NCI-H226 (cell line): ENCODE measurements at regions not wholly inside any gene's neighbourhood (a gene's known extent, or its start where the extent isn't known, plus 50 kb on each side); places are given as distances from the start of the nearest gene placed in this dataset.

Experiments
- DNase-seq: peaks from one replicate; pipeline ENCODE4 v3.0.0-alpha.2; 2015

DNA sequence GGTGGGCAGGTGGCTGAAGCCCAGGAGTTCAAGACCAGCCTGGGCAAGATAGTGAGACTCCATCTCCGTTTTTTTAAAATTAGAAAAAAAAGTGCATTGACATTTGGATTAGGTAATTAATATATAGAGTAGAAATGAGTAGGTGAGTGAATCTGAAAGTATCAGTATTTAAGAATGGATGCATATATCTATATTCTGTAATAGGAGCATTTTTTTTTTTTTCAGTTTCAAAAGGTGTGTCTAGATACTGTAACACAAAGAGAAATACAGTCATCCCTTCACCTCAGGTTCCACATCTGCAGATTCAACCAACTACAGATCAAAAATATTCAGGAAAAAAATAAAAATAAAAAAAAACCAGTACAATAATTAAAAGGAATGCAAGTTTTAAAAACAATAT is 50.8 kb downstream of the RBM27 start:
- no peak for DNase-seq

- no peak for DNase-seq
Measured at GRCh38 chr5:146273109-146273508, 65.5 kb upstream of the POU4F3 start.

DNA sequence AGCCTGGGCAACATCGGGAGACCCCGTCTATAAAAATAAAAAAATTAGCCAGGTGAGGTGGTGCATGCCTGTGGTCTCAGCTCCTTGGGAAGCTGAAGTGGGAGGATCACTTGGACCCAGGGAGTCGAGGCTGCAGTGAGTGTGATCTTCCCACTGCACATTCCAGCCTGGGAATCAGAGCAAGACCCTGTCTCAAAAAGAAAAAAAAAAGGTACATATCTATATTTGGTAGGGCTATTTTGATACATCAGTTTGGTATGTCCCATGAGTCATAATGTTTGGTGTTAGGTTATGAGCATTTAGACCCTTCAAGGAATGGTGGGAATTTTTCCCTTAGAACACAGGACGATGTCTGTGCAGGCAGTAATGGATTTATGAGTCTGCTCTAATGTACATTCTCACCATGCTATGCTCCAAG is 55.3 kb upstream of the POU4F3 start:
- peak; percentile 94 for DNase-seq

- peak; percentile 34 for DNase-seq
Measured at GRCh38 chr5:146284016-146284415, 54.6 kb upstream of the POU4F3 start.
